Natural killer cell (primary cell): ENCODE measurements at regions not wholly inside any gene's neighbourhood (a gene's known extent, or its start where the extent isn't known, plus 50 kb on each side); places are given as distances from the start of the nearest gene placed in this dataset.

Experiments used
- ATAC-seq, 3 donors: fragments of 150-1000 bp in 2 of 3; fragments of 200-7000 bp in 1 of 3; cut with Tn5 transposase; 1 replicate in 1 of 3; 2 replicates in 2 of 3; pipeline ENCODE4 v1.10.0; 2021; ENCODE audit warnings: mild to moderate bottlenecking in 2 of 3, moderate library complexity in 2 of 3
- DNase-seq, 2 donors: peaks; one replicate each; pipeline versions ENCODE4 v3.0.0 to v3.0.0-alpha.2; 2013 to 2021; ENCODE audit warnings: mixed read lengths in 1 of 2
- H3K27ac ChIP-seq: one replicate; pipeline ENCODE4 v1.5.1; 2013; ENCODE audit warnings: mild to moderate bottlenecking, low read length
- H3K27me3 ChIP-seq: one replicate; pipeline ENCODE4 v1.6.1; 2013; ENCODE audit warnings: low read length; ENCODE audit not compliant: control insufficient read depth, insufficient read depth
- H3K36me3 ChIP-seq: one replicate; pipeline ENCODE4 v1.6.1; 2013; ENCODE audit warnings: low read length; ENCODE audit not compliant: control insufficient read depth, insufficient read depth
- H3K4me1 ChIP-seq: one replicate; pipeline ENCODE4 v1.6.1; 2013; ENCODE audit warnings: low read length; ENCODE audit not compliant: control insufficient read depth, insufficient read depth
- H3K4me3 ChIP-seq: one replicate; pipeline ENCODE4 v1.5.1; 2013; ENCODE audit warnings: low read length
- H3K9me3 ChIP-seq: one replicate; pipeline ENCODE4 v1.6.1; 2013; ENCODE audit warnings: low read length; ENCODE audit not compliant: control insufficient read depth, insufficient read depth
- H3K27ac Mint-ChIP-seq, 2 donors: one replicate each; pipeline ENCODE4 v1.8.0; 2022; ENCODE audit warnings: mild to moderate bottlenecking in 2 of 2, mixed read lengths in 2 of 2, moderate library complexity in 1 of 2
- H3K27me3 Mint-ChIP-seq, 2 donors: one replicate each; pipeline ENCODE4 v1.8.0; 2022; ENCODE audit warnings: low read depth in 2 of 2, mixed read lengths in 2 of 2
- H3K36me3 Mint-ChIP-seq: one replicate; pipeline ENCODE4 v1.8.0; 2022; ENCODE audit warnings: mixed read lengths
- H3K4me1 Mint-ChIP-seq, 2 donors: one replicate each; pipeline ENCODE4 v1.8.0; 2022; ENCODE audit warnings: mixed read lengths in 2 of 2
- H3K4me3 Mint-ChIP-seq: one replicate; pipeline ENCODE4 v1.8.0; 2022; ENCODE audit warnings: mild to moderate bottlenecking, moderate library complexity, mixed read lengths
- H3K9me3 Mint-ChIP-seq, 2 donors: one replicate each; pipeline ENCODE4 v1.8.0; 2022; ENCODE audit warnings: mixed read lengths in 2 of 2
- CTCF ChIP-seq: fragments of 200-600 bp; IDR thresholded peaks from one replicate; pipeline ENCODE4 v1.8.0; 2022; ENCODE audit warnings: antibody characterized with exemption
- WGBS: methylation state at CpG from one replicate; pipeline ENCODE4 v1.1.7; 2013; ENCODE audit warnings: missing lambda C conversion rate; ENCODE audit not compliant: insufficient coverage; 5-methylcytosine and 5-hydroxymethylcytosine counted together
- intact Hi-C: fragments of 100-400 bp; cut with micrococcal nuclease; formaldehyde crosslinking; loops from one replicate; pipeline ENCODE4 v1.14.2; 2022

DNA sequence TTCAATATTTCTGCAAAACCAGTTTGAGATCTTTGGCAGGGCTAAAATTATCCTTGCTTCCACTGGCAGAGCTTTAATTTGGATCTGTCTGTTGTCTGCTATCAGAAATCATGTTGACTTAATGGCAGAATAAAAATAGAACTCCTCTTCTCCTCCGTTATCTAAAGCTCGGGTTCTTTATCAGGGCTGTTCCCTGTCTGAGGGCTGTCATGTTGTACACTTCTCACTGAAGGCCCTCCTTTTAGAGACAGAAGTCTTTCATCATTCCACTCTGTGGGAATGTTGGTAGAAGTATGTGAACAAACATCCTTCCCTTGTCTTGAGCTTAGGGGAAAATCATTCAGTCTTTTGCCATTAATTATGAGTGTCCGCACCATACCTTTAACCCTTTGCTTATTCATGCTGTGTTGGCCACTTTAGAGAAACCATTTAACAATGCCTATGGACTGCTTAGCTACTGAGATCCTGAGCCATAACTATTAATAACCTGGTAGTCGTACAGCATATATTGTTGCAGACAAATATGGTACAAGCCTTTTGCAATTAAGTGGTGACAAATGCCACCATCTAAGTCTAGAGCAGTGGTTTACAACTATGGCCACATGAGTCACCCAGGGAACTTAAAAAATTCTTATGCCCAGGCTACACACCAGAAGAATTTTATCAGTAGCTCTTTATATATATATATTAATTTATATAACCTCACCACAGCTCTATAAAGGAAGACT lies 226.0 kb upstream of the TPM1 start:
- no peak for TF ChIP-seq CTCF
- H3K27me3 ChIP-seq, result no peaks in the 10 kb centered on the region
- Mint-ChIP-seq H3K27ac (no peak overlapping the region), H3K27me3 (peaks cover 7 to 23% of the 10 kb centered on the region in 2 donors), H3K36me3 (no peaks in the 10 kb centered on the region), H3K4me1 (no peaks in the 10 kb centered on the region), H3K4me3 (no peak overlapping the region), H3K9me3 (no peaks in the 10 kb centered on the region)
- WGBS, result 97% methylated on average over 4 of the region's 4 CpGs
- no peaks in the 10 kb centered on the region for H3K4me1 ChIP-seq
- DNase-seq (no peak), ATAC-seq (no peak)
- no peaks in the 10 kb centered on the region for H3K9me3 ChIP-seq
- intact Hi-C loops, result no loop called here
- no peaks in the 10 kb centered on the region for H3K36me3 ChIP-seq
- H3K4me3 ChIP-seq, result no peak overlapping the region
- no peak overlapping the region for H3K27ac ChIP-seq

GRCh38 chr15:62818691-62819090 lies 223.9 kb upstream of the TPM1 start:
- H3K4me3 ChIP-seq, result no peak overlapping the region
- WGBS, result 100% methylated on average over 1 of the region's 1 CpG
- no peak overlapping the region for H3K27ac Mint-ChIP-seq
- no peaks in the 10 kb centered on the region for H3K27me3 ChIP-seq
- no peak for DNase-seq
- TF ChIP-seq CTCF, result no peak
- no peaks in the 10 kb centered on the region for H3K36me3 ChIP-seq
- intact Hi-C loops, result no loop called here
- H3K9me3 ChIP-seq, result no peaks in the 10 kb centered on the region
- no peaks in the 10 kb centered on the region for H3K4me1 ChIP-seq
- no peak overlapping the region for H3K27ac ChIP-seq
- no peaks in the 10 kb centered on the region for H3K36me3 Mint-ChIP-seq
- no peak overlapping the region for H3K4me3 Mint-ChIP-seq
- peaks cover 9 to 28% of the 10 kb centered on the region in 2 donors for H3K27me3 Mint-ChIP-seq
- H3K9me3 Mint-ChIP-seq, result no peaks in the 10 kb centered on the region
- ATAC-seq, result no peak
- H3K4me1 Mint-ChIP-seq, result no peaks in the 10 kb centered on the region

DNA sequence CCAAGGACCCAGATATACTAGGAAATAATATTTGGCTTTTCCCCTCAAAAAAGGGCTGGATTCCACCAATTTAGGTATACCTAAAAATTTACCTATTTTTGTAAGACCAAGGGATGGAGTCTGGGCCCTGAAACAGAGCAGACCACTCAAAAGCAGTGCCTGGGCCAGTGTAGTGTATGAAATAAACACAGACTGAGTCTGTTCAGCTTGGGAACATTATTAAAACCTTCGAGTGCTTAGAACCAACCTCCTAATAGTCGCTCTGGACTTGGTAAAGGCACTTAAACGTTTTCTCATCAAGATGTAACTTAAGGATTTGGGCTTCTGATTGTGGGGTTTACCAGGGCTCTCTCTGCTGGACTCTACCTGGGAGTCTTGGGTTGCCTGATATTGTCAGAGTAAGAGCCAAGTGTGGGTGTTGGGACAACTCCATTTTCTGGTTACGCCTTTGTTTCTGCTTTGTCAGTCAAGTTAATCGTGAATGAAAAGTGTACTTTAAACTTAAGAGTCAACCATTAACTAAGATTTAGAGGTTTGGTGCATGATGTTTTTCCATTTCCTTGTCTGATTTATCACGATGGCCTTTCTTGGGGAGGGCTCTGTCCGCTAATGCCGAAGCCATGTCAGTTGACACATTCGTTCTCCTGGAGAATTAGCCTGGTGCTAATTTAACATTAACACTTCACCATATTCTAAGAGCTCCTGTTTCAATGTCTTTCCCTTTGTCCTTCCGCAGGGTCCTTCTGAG lies 221.0 kb upstream of the TPM1 start:
- no peaks in the 10 kb centered on the region for H3K36me3 Mint-ChIP-seq
- no peak overlapping the region for H3K4me3 ChIP-seq
- H3K9me3 Mint-ChIP-seq, result no peaks in the 10 kb centered on the region
- no peak overlapping the region for H3K27ac ChIP-seq
- ATAC-seq, result no peak
- H3K4me3 Mint-ChIP-seq, result no peak overlapping the region
- no peaks in the 10 kb centered on the region for H3K4me1 Mint-ChIP-seq
- 96% methylated on average over 10 of the region's 10 CpGs for WGBS
- H3K9me3 ChIP-seq, result no peaks in the 10 kb centered on the region
- intact Hi-C loops, result no loop called here
- no peaks in the 10 kb centered on the region for H3K27me3 ChIP-seq
- H3K36me3 ChIP-seq, result no peaks in the 10 kb centered on the region
- DNase-seq, result no peak
- no peak overlapping the region for H3K27ac Mint-ChIP-seq
- no peaks in the 10 kb centered on the region for H3K4me1 ChIP-seq
- no peak for TF ChIP-seq CTCF
- H3K27me3 Mint-ChIP-seq, result peaks cover 6 to 39% of the 10 kb centered on the region in 2 donors
